Trophoblast cell (in vitro differentiated cells and primary cell): ENCODE measurements at regions not wholly inside any gene's neighbourhood (a gene's known extent, or its start where the extent isn't known, plus 50 kb on each side); places are given as distances from the start of the nearest gene placed in this dataset.

Experiments used
- DNase-seq, 2 donors: peaks; one replicate each; pipeline ENCODE4 v3.0.0-alpha.2; 2016
- H2AFZ ChIP-seq: 2 replicates; pipeline ENCODE4 v1.6.1; 2013; ENCODE audit warnings: low read length, moderate library complexity, mild to moderate bottlenecking; ENCODE audit not compliant: insufficient read depth, poor library complexity
- H2AK5ac ChIP-seq: 2 replicates; pipeline ENCODE4 v1.6.1; 2013; ENCODE audit warnings: mild to moderate bottlenecking, low read length
- H2BK120ac ChIP-seq: 2 replicates; pipeline ENCODE4 v1.6.1; 2013; ENCODE audit warnings: low read length, mild to moderate bottlenecking, moderate library complexity; ENCODE audit not compliant: insufficient read depth, poor library complexity
- H2BK12ac ChIP-seq: 2 replicates; pipeline ENCODE4 v1.6.1; 2013; ENCODE audit warnings: mild to moderate bottlenecking, low read length, moderate library complexity
- H2BK5ac ChIP-seq: 2 replicates; pipeline ENCODE4 v1.6.1; 2013; ENCODE audit warnings: low read length, low read depth, moderate library complexity, mild to moderate bottlenecking; ENCODE audit not compliant: poor library complexity
- H3K14ac ChIP-seq: 2 replicates; pipeline ENCODE4 v1.6.1; 2013; ENCODE audit warnings: mild to moderate bottlenecking, low read length
- H3K18ac ChIP-seq: 2 replicates; pipeline ENCODE4 v1.6.1; 2013; ENCODE audit warnings: mild to moderate bottlenecking, low read length
- H3K23ac ChIP-seq: 2 replicates; pipeline ENCODE4 v1.6.1; 2013; ENCODE audit warnings: low read length
- H3K27ac ChIP-seq: 2 replicates; pipeline ENCODE4 v1.5.1; 2013; ENCODE audit warnings: low read depth, mild to moderate bottlenecking, inconsistent platforms, low read length, moderate library complexity
- H3K27me3 ChIP-seq: 2 replicates; pipeline ENCODE4 v1.6.1; 2013; ENCODE audit warnings: inconsistent platforms, mild to moderate bottlenecking, low read length, moderate library complexity; ENCODE audit not compliant: insufficient read depth
- H3K36me3 ChIP-seq, 2 experiments: 1 replicate in 1 of 2; 2 replicates in 1 of 2; pipeline ENCODE4 v1.6.1; 2013; ENCODE audit warnings: low read length in 2 of 2, mild to moderate bottlenecking in 2 of 2, moderate library complexity in 1 of 2; ENCODE audit not compliant: insufficient read depth in 2 of 2, control insufficient read depth in 1 of 2
- H3K4ac ChIP-seq: 2 replicates; pipeline ENCODE4 v1.6.1; 2013; ENCODE audit warnings: low read depth, mild to moderate bottlenecking, low read length, moderate library complexity
- H3K4me1 ChIP-seq, 2 experiments: 1 replicate in 1 of 2; 2 replicates in 1 of 2; pipeline ENCODE4 v1.6.1; 2013; ENCODE audit warnings: low read length in 2 of 2, mild to moderate bottlenecking in 2 of 2, moderate library complexity in 1 of 2; ENCODE audit not compliant: insufficient read depth in 2 of 2, control insufficient read depth in 1 of 2
- H3K4me2 ChIP-seq: 2 replicates; pipeline ENCODE4 v1.6.1; 2013; ENCODE audit warnings: inconsistent platforms, mild to moderate bottlenecking, low read length, moderate library complexity
- H3K4me3 ChIP-seq: 2 replicates; pipeline ENCODE4 v1.5.1; 2013; ENCODE audit warnings: mild to moderate bottlenecking, low read depth, low read length, inconsistent platforms
- H3K79me1 ChIP-seq: one replicate; pipeline ENCODE4 v1.6.1; 2013; ENCODE audit warnings: low read length
- H3K79me2 ChIP-seq: 2 replicates; pipeline ENCODE4 v1.6.1; 2013; ENCODE audit warnings: low read length, mild to moderate bottlenecking; ENCODE audit not compliant: control insufficient read depth, insufficient read depth, poor library complexity
- H3K9ac ChIP-seq: 2 replicates; pipeline ENCODE4 v1.6.1; 2013; ENCODE audit warnings: mild to moderate bottlenecking, low read length
- H3K9me3 ChIP-seq: 2 replicates; pipeline ENCODE4 v1.6.1; 2013; ENCODE audit warnings: low read depth, mild to moderate bottlenecking, control low read depth, inconsistent platforms, low read length; ENCODE audit not compliant: insufficient read depth
- H4K12ac ChIP-seq: 2 replicates; pipeline ENCODE4 v1.6.1; 2013; ENCODE audit warnings: low read depth, mild to moderate bottlenecking, low read length, moderate library complexity
- H4K8ac ChIP-seq: 2 replicates; pipeline ENCODE4 v1.6.1; 2013; ENCODE audit warnings: low read depth, mild to moderate bottlenecking, low read length, moderate library complexity
- H4K91ac ChIP-seq: one replicate; pipeline ENCODE4 v1.6.1; 2013; ENCODE audit warnings: low read depth, mild to moderate bottlenecking, low read length, moderate library complexity
- WGBS: extraction: QIAGEN DNeasy Blood & Tissue Kit; methylation state at CpG from one replicate; pipeline ENCODE4 v1.1.7; 2013; ENCODE audit warnings: missing lambda C conversion rate; ENCODE audit not compliant: insufficient read length, insufficient coverage; ENCODE audit errors: extremely low coverage; 5-methylcytosine and 5-hydroxymethylcytosine counted together

DNA sequence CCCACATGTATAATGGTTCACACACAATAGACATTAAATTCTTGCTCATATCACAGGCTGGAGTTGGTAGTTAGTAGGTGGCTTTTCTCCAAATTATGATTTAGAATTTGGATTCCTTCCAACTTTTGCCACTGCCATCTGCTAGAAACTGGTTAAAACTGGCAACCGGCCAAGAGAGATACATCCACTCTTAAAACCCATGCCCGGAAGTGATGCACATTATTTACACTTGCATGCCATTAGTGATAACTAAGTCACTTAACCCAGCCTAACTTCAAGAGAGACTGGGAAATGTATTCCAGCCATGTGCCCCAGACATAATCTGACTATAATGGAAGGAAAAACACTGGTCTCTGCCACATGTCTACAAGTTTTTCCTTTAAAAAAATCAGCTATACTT is 395.7 kb upstream of the SEMA6A start:
- H3K4me2 ChIP-seq, result no peak overlapping the region
- no peak overlapping the region for H3K4ac ChIP-seq
- no peak overlapping the region for H2BK5ac ChIP-seq
- H2BK120ac ChIP-seq, result no peak overlapping the region
- no peak overlapping the region for H3K27ac ChIP-seq
- H3K79me2 ChIP-seq, result no peaks in the 10 kb centered on the region
- no peak overlapping the region for H4K8ac ChIP-seq
- no peaks in the 10 kb centered on the region for H3K4me1 ChIP-seq
- H3K4me3 ChIP-seq, result no peak overlapping the region
- no peak overlapping the region for H2AK5ac ChIP-seq
- H3K36me3 ChIP-seq, result no peaks in the 10 kb centered on the region
- H4K91ac ChIP-seq, result no peak overlapping the region
- H3K9ac ChIP-seq, result no peak overlapping the region
- no peak overlapping the region for H4K12ac ChIP-seq
- H2BK12ac ChIP-seq, result no peak overlapping the region
- no peak for DNase-seq
- no CpG with 5 or more reads among the region's 2 CpGs for WGBS
- H2AFZ ChIP-seq, result no peak overlapping the region
- no peaks in the 10 kb centered on the region for H3K79me1 ChIP-seq
- H3K9me3 ChIP-seq, result peaks cover 2% of the 10 kb centered on the region
- H3K14ac ChIP-seq, result no peak overlapping the region
- H3K23ac ChIP-seq, result no peak overlapping the region
- no peaks in the 10 kb centered on the region for H3K27me3 ChIP-seq
- H3K18ac ChIP-seq, result no peak overlapping the region

DNA sequence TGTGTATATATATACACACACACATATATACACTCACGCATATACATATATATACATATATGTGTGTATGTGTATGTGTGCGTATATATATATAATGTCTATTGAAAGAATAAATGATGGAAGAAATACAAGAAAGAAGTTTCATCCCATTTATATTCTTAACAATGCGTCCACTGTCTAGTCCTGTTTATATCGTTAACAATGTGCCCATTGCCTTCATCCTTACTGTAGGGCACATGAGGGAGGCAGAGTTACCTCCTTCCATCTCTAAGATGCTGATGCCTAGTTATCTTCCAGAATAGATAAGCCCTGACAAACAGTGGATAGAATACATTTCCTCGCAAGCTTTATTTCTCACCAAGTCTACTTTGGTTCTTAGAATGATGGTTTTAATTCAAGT is 389.8 kb upstream of the SEMA6A start:
- H4K8ac ChIP-seq, result no peak overlapping the region
- H3K14ac ChIP-seq, result no peak overlapping the region
- H3K36me3 ChIP-seq, result no peaks in the 10 kb centered on the region
- no peaks in the 10 kb centered on the region for H3K79me1 ChIP-seq
- H2BK12ac ChIP-seq, result no peak overlapping the region
- H4K91ac ChIP-seq, result no peak overlapping the region
- no peak overlapping the region for H4K12ac ChIP-seq
- H2BK5ac ChIP-seq, result no peak overlapping the region
- no peak overlapping the region for H3K4ac ChIP-seq
- no peak overlapping the region for H3K9ac ChIP-seq
- no peak overlapping the region for H2AFZ ChIP-seq
- H2AK5ac ChIP-seq, result no peak overlapping the region
- H3K4me2 ChIP-seq, result no peak overlapping the region
- no peak overlapping the region for H3K18ac ChIP-seq
- no peak overlapping the region for H3K4me3 ChIP-seq
- no peak overlapping the region for H3K27ac ChIP-seq
- WGBS, result no CpG with 5 or more reads among the region's 5 CpGs
- H3K9me3 ChIP-seq, result peaks cover 2% of the 10 kb centered on the region
- no peaks in the 10 kb centered on the region for H3K79me2 ChIP-seq
- no peak overlapping the region for H3K23ac ChIP-seq
- H3K4me1 ChIP-seq, result no peaks in the 10 kb centered on the region
- H2BK120ac ChIP-seq, result no peak overlapping the region
- no peaks in the 10 kb centered on the region for H3K27me3 ChIP-seq
- DNase-seq, result no peak

DNA sequence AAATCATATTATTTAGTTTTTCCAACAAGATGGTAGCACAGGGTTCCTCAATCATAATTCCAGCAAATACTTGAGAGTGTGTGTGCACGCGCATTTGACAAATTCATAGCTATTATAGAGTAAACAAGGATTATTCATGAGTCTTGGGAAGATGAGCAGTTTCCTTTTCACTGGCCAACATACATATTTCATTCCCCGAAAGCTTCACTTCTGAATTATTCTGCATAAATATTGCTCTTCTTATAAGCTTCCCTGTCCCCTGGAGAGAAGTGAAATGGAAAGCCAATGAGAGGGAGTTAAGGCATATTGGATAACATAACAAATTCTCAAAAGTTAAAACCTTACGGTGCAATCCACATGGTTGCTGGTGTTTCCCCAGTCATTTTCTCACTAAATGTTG is 386.4 kb upstream of the SEMA6A start:
- Histone ChIP-seq H4K12ac (no peak overlapping the region), H3K4me2 (no peak overlapping the region), H4K8ac (no peak overlapping the region)

DNA sequence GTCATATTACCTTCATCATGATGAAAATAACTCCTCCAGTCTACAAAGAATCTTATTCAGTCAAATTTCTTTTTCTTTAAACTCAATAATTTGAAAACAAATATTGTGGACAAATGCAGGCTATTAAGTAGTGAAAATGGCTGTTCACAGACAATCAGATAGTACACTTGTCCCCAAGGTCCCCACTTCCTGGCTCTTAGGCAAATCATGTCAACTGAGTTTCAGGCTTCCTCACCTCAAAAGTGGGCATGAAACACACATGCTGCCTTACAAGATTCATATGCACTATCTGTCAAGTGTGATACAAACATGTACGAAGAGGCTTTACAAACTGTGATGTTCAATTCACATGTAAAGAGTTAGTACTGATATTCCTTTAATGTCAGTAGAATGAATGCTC is 385.2 kb upstream of the SEMA6A start:
- Histone ChIP-seq H3K14ac (no peak overlapping the region), H3K79me1 (no peaks in the 10 kb centered on the region), H3K18ac (no peak overlapping the region), H3K4me2 (no peak overlapping the region), H3K9ac (no peak overlapping the region), H3K79me2 (no peaks in the 10 kb centered on the region), H2BK120ac (no peak overlapping the region), H3K9me3 (no peaks in the 10 kb centered on the region), H2BK5ac (no peak overlapping the region), H4K12ac (no peak overlapping the region), H2AFZ (no peak overlapping the region), H3K36me3 (no peaks in the 10 kb centered on the region), H2BK12ac (no peak overlapping the region), H4K91ac (no peak overlapping the region), H3K27ac (no peak overlapping the region), H3K27me3 (no peaks in the 10 kb centered on the region), H3K4ac (no peak overlapping the region), H2AK5ac (no peak overlapping the region), H4K8ac (no peak overlapping the region), H3K23ac (no peak overlapping the region), H3K4me3 (no peak overlapping the region), H3K4me1 (no peaks in the 10 kb centered on the region)
- WGBS, result no CpG with 5 or more reads among the region's 1 CpG
- no peak for DNase-seq

More for the DNA sequence above, 386.4 kb upstream of the SEMA6A start:
- Histone ChIP-seq H3K27ac (no peak overlapping the region), H3K4me3 (no peak overlapping the region), H2AK5ac (no peak overlapping the region), H3K36me3 (no peaks in the 10 kb centered on the region), H2AFZ (no peak overlapping the region), H2BK5ac (no peak overlapping the region), H3K14ac (no peak overlapping the region), H3K18ac (no peak overlapping the region), H4K91ac (no peak overlapping the region), H3K9me3 (no peaks in the 10 kb centered on the region), H3K4me1 (no peaks in the 10 kb centered on the region), H3K23ac (no peak overlapping the region), H2BK12ac (no peak overlapping the region), H3K79me2 (no peaks in the 10 kb centered on the region), H3K9ac (no peak overlapping the region), H3K27me3 (no peaks in the 10 kb centered on the region), H2BK120ac (no peak overlapping the region), H3K79me1 (no peaks in the 10 kb centered on the region), H3K4ac (no peak overlapping the region)
- no CpG with 5 or more reads among the region's 4 CpGs for WGBS
- no peak for DNase-seq
